UCSD-AML1 (cell line): ENCODE measurements at regions not wholly inside any gene's neighbourhood (a gene's known extent, or its start where the extent isn't known, plus 50 kb on each side); places are given as distances from the start of the nearest gene placed in this dataset.

ENCODE experiments used
- DNase-seq: peaks from one replicate; lab custom pipeline; 2025; ENCODE audit not compliant: unreplicated experiment; lab: John Stamatoyannopoulos, UW

DNA sequence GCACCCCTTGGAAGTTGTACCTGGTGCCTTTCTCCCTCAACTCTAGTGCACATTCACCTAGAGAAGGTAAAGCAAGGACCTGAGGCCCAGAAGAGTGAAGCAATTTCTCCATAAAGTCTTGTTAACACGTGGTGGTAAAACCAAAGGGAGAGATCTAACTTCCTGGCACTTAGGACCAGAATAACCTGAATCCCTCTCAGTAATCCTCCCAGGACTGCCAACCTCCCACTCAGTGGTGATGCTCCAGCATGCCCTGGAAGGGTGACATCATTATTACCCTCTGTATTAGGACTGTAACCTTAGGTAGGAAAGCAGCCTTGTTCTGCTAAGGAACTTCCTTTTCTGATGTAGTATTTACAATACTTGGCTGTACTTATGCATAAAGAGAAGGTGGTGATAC, 330.6 kb upstream of the MARCKS start:
- DNase-seq: no peak

DNA sequence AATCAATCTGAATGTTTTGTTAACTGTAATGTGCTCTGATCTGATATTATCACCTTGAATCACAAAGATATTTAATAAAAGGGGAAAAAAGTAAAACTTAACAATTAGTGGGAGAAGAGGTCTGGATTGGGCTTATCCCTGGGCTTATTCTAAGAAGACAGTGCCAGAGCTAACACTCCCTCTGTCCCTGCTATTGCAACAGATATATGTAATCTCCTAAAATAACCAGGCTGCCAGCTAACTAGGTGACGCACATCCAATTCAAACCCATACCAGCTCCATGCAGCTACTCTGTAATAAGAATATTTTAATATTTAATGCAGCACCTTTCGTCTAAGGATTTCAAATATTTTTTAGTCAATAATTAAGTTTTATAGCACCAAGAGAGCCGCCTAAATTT, 330.1 kb upstream of the MARCKS start:
- no peak for DNase-seq

DNA sequence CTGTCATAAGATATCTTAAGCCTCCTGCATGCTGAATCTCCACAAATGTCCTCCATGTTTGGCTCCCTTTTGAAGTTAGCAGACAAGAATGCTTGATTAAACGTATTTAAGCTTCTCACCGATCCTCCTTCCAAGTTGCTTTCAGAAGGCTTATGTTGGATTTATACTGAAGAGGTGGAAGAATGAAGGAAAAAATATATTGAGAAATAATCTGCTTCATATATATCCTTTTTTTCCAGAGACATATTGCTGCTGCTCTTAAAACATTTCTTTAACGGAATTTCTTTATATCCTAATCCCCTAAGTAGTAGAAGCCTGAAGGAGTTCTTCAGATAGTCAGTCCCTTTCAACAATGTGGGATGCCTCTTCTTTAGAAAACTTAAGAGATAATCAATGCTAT, 329.0 kb upstream of the MARCKS start:
- DNase-seq: no peak

GRCh38 chr6:113529196-113529595, 327.9 kb upstream of the MARCKS start:
- no peak for DNase-seq

DNA sequence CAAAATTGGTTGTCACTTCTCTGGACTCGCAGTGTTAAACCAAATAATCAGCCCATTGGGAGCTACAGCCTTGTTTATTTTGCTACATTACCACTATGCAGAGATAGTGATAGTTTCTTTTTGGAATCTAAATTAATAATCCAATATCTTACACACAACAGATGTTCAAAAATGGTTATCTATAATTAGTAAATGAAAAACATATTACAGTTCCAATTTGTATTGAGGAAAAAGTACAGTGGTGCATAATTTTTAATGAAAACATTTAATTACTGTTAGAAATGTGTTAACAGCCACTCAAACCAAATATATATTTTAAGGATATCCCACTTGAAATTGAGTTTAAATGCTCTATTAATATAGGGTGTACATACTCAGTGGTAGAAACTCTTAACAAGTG, 327.3 kb upstream of the MARCKS start:
- no peak for DNase-seq

DNA sequence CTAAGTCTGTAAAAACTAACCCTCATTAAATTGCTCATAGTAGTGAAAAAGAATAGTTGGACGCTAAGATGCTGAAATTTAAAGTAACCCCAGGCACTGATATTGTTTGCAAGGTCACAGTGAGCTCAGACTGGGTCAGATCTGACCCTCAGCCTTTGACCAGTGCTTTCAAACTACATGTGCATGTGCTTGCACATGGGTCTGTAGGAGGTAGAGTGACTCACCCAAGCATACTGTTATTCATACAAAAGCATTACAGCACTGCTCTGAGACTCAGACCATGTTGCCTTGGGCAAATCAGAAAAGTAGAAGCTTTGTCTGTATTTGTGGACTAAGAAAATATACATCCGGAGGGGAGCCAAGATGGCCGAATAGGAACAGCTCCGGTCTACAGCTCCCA, 326.4 kb upstream of the MARCKS start:
- DNase-seq: no peak

- DNase-seq: no peak
Observed at GRCh38 chr6:113539202-113539601, 317.9 kb upstream of the MARCKS start.

GRCh38 chr6:113539623-113540022, 317.5 kb upstream of the MARCKS start:
- DNase-seq: no peak

DNA sequence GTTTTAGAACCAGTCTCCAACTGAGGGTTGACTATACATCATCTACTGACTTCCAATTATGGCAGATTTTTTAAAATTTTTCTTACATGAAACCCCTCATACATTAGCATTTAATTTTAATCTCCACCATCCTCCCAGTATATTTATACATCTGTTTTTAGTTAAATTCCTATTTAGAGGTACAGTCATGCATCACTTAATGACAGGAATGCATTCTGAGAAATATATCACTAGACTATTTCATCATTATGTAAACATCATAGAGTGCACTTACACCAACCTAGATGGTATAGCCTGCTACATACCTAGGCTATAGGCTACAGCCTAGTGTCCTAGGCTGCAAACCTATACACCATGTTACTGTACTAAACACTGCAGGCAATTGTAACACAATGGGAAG, 316.7 kb upstream of the MARCKS start:
- DNase-seq: no peak

DNA sequence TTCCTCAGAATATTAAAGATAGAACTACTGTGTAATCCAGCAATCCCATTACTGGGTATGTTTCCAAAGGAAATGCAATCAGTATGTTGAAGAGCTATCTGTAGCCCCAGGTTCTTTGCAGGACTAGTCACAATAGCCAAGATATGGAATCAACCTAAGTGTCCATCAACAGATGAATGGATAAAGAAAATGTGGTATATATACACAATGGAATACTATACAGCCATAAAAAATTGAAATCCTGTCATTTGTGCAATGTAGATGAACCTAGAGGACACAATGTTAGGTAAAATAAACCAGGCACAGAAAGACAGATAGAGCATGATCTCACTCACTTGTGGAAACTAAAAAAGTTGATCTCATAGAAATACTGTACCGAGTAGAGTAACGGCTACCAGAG, 306.0 kb upstream of the MARCKS start:
- no peak for DNase-seq

GRCh38 chr6:113556775-113557174, 300.4 kb upstream of the MARCKS start:
- DNase-seq: no peak

DNA sequence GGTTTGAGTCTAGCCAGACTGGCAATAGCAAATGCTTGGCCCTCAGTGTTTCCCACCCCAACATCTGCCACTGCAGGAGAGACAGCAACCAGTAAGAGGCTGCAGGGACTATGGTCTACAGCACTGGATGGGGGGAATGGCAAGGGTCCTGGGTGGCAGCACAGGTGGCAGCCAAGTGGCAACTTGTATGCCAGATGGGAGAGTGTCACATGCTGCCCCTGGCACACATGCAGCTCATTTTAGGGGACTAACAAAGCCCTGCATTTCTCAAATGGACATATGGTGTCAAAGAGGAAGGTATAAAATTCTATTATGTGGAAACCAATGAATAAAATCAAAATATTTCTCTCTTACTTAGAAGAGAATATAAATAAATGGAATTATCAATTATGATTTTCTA, 298.7 kb upstream of the MARCKS start:
- DNase-seq: no peak

DNA sequence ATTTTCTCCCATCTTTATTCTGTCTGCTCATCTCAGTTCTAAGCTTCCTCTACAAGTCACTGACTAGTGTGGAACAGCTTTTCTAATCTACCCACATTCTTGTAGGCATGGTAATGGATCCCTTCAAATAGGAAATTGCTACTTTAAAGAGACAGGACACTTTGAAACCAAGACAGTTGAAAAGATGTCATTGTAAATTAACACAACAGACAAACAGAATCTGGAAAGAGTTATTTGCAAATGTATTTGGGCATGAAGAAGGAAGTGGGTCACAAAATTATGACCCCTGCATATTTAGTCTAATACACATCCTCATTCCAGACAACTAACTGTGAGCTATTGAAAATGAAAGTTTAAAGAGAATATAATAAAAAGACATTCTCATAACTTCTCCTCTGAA, 298.2 kb upstream of the MARCKS start:
- no peak for DNase-seq

- no peak for DNase-seq
Observed at GRCh38 chr6:113560376-113560775, 296.8 kb upstream of the MARCKS start.

- DNase-seq: no peak
Observed at GRCh38 chr6:113560908-113561307, 296.2 kb upstream of the MARCKS start.

- DNase-seq: no peak
Observed at GRCh38 chr6:113562248-113562647, 294.9 kb upstream of the MARCKS start.

DNA sequence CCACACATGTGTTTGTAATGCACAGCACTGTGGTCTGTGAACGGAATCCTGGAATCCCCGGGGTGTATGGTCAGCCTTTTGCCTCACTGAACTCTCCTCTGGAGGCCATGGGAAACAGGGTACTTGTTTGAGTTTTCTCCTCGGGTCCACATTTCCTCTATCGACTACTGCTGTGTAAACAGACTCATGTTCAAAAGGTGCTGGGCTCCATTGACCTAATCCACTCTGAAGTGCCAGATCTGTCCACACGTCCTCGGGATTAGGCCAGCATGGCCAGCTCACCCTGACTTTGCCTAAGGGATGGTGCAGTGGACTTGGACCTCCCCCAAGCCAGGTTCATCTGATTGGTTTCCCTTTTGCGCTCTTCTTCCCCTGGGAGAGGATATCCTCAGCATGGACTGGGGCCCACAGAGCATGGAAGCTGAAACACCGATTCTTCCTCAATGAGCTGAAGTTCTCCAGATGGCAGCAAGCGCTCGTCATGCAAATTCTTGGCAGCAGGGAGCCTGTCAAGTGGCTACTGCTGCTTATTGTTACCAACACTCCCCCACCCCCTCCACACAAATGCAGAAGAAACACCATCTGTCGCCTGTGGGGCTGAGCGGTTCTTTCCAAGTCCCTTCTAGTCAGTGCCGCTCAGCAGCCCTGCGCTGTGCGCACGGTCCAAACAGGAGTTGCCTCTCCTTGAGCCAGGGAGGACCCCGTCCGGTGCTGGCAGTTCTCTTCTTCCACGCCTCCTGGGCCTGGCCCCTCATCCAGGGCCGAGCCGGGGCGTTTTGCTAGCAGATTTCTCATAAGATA, 292.6 kb upstream of the MARCKS start:
- DNase-seq: no peak

DNA sequence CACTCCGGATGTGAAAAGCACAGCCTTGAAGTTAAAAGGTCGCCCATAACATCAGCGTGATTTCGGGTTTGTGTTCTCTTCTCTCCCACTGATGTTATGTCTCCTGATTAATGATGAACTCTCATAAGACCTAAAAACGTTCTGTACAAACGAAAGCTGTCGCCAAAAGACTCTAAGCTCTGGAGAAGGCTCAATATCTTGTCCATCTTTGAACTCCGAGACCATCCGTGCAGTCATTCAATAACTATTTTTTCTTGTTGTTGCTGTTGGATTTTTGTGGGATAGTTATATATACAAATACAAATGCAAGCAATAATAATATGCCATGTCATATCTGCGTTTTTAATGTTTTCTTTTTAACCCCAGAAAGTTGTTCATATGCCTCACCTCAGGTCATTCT, 291.8 kb upstream of the MARCKS start:
- no peak for DNase-seq

DNA sequence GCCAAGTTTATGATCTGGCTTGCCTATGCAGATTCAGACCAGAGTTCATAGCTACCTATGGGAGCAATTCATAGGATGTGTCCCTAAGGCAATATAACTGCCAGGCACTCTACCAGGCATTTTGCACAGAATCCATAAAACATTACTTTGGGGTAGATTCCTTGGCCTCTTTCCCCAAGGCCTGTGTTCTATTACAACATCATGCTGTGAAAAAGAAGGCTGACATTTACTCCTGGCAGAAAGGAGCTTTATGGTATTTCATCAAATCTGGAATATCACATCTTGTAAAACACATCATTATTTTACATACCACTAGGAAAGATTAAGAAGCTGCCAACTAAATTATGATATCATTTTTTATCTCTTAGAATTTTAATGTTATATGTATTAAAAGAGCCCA, 287.0 kb upstream of the MARCKS start:
- no peak for DNase-seq

GRCh38 chr6:113570641-113571040, 286.5 kb upstream of the MARCKS start:
- DNase-seq: no peak

GRCh38 chr6:113574147-113574546, 283.0 kb upstream of the MARCKS start:
- no peak for DNase-seq

DNA sequence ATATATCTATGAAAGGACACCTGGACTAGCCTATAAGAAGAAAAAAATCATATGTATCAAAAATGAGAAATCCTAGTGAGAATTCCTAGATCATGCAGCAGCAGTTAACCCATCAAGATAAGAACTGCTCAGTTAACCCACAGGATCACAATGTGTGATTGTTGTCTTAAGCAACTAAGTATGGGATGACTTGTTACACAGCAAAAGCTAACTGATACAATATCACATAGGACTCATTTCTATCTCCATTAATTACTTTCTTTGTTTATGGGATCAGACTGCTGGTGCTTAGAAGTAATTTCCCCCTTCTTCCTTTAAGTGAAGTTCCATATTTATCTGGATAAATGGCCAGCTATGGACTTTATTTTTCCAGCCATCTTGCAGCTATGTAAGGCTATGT, 280.8 kb upstream of the MARCKS start:
- no peak for DNase-seq

- no peak for DNase-seq
Observed at GRCh38 chr6:113578691-113579090, 278.5 kb upstream of the MARCKS start.
